Heart left ventricle (tissue), 16 donors: ENCODE measurements at regions not wholly inside any gene's neighbourhood (a gene's known extent, or its start where the extent isn't known, plus 50 kb on each side); places are given as distances from the start of the nearest gene placed in this dataset.
"Not testable (repeated sequence)": the region's sequence is repeated elsewhere in the genome, so short reads cannot be mapped to it uniquely, and the experiment has no call there.

Source experiments
- ATAC-seq, 4 donors: fragments of 200-7000 bp; cut with Tn5 transposase; one replicate each; pipeline ENCODE4 v1.9.1; 2020 to 2022; ENCODE audit warnings: moderate library complexity in 4 of 4, mild to moderate bottlenecking in 3 of 4, moderate number of reproducible peaks in 1 of 4
- DNase-seq, 5 donors: peaks; one replicate each; pipeline ENCODE4 v3.0.0-alpha.2; 2020
- H3K27ac ChIP-seq, 12 donors: fragments of 200-600 bp; sonication (generic) in 4 of 12; one replicate each; pipeline versions ENCODE4 v1.5.0 to v1.8.0; 2016 to 2022; ENCODE audit warnings: mild to moderate bottlenecking in 2 of 12
- H3K27me3 ChIP-seq, 9 donors: fragments of 200-600 bp; sonication (generic) in 2 of 9; one replicate each; pipeline versions ENCODE4 v1.5.1 to v1.8.0; 2016 to 2022; ENCODE audit warnings: mild to moderate bottlenecking in 3 of 9
- H3K36me3 ChIP-seq, 9 donors: fragments of 200-600 bp; sonication (generic) in 2 of 9; one replicate each; pipeline versions ENCODE4 v1.5.0 to v1.8.0; 2018 to 2022; ENCODE audit warnings: mild to moderate bottlenecking in 2 of 9
- H3K4me1 ChIP-seq, 12 donors: fragments of 200-600 bp; sonication (generic) in 4 of 12; one replicate each; pipeline versions ENCODE4 v1.5.0 to v1.8.0; 2016 to 2022; ENCODE audit warnings: mild to moderate bottlenecking in 3 of 12
- H3K4me3 ChIP-seq, 12 donors: fragments of 200-600 bp; sonication (generic) in 4 of 12; one replicate each; pipeline versions ENCODE4 v1.5.0 to v1.8.0; 2017 to 2022; ENCODE audit warnings: mild to moderate bottlenecking in 9 of 12, moderate library complexity in 4 of 12
- H3K9me3 ChIP-seq, 12 donors: fragments of 200-600 bp; sonication (generic) in 4 of 12; one replicate each; pipeline versions ENCODE4 v1.5.0 to v1.8.0; 2016 to 2022; ENCODE audit warnings: mild to moderate bottlenecking in 1 of 12
- CTCF ChIP-seq, 12 donors: fragments of 200-600 bp; sonication (generic) in 4 of 12; IDR thresholded peaks; one replicate each; pipeline versions ENCODE4 v1.5.0 to v1.8.0; 2018 to 2022; ENCODE audit warnings: antibody characterized with exemption in 12 of 12, mild to moderate bottlenecking in 5 of 12
- POLR2A ChIP-seq, 2 donors: fragments of 450-650 bp; IDR thresholded peaks; one replicate each; pipeline ENCODE4 v1.6.1; 2017; ENCODE audit warnings: antibody characterized with exemption in 2 of 2, mild to moderate bottlenecking in 2 of 2, moderate library complexity in 2 of 2
- WGBS, 4 donors: extraction: QIAGEN DNeasy Blood & Tissue Kit in 2 of 4; methylation state at CpG; one replicate each; pipeline versions ENCODE4 v1.1.5 to v1.1.7; 2013 to 2018; 5-methylcytosine and 5-hydroxymethylcytosine counted together
- intact Hi-C, 10 donors: fragments of 100-400 bp; cut with DNase I; formaldehyde crosslinking; loops; one replicate each; pipeline versions ENCODE4 v1.11.1 to v1.14.2; 2022
- donor health status: ischemic (EF 13 %, LVEDD 7.1; RV severe dilation, severe dysfunction).
- donor health status: healthy with polysubstance abuse.
- donor health status: DM: no; HTN: yes; CAD: no.
- donor health status: DM: no; HTN: no; CAD: no.
- donor health status: ischemic (EF 25% LVEDD 6.9; RV normal size, moderate dysfunction).
- donor health status: ischemic (EF 25% LVEDD 5.7; RV mildly dilated, moderate dysfunction).
- donor health status: healthy.
- donor health status: DM: yes; HTN: yes; CAD: no.
- donor health status: ischemic (EF 35%, LVEDD 5.7; RV mildly dilated, moderate dysfunction).
- donor health status: nonischemic (EF 11% LVEDD 7.7; RV severe dilation, severe dysfunction).
- donor health status: DM: yes; HTN: yes; CAD: no.
- donor health status: PGD.
- donor health status: ischemic (EF 29% LVEDD 5.4; RV normal size, mild dysfunction).
- donor health status: nonischemic (EF 23%, LVEDD 6.1; RV moderate dilation, normal function).

- Histone ChIP-seq H3K36me3 (no peaks in the 10 kb centered on the region), H3K27me3 (no peaks in the 10 kb centered on the region), H3K4me1 (no peaks in the 10 kb centered on the region), H3K27ac (no peak overlapping the region), H3K9me3 (peaks cover 0 to 4% (median 0%) of the 10 kb centered on the region in 12 donors), H3K4me3 (no peak overlapping the region)
- intact Hi-C loops: no loop called here
- no peak for TF ChIP-seq CTCF (IDR thresholded peaks at IDR 0.05)
- no peak for TF ChIP-seq POLR2A (IDR thresholded peaks at IDR 0.05)
- 70 to 92% (median 85%) methylated on average over 1 of the region's 1 CpG for WGBS, 4 donors
- no peak for ATAC-seq
- no peak for DNase-seq
Measured at GRCh38 chr18:8910843-8911242, 191.7 kb upstream of the NDUFV2 start.

- no peak overlapping the region for H3K27ac ChIP-seq
- H3K36me3 ChIP-seq: no peaks in the 10 kb centered on the region
- H3K4me3 ChIP-seq: no peak overlapping the region
- no peak for ATAC-seq
- no peak for TF ChIP-seq CTCF (IDR thresholded peaks at IDR 0.05)
- no peak for TF ChIP-seq POLR2A (IDR thresholded peaks at IDR 0.05)
- no peaks in the 10 kb centered on the region for H3K27me3 ChIP-seq
- H3K9me3 ChIP-seq: peaks cover 0 to 4% (median 0%) of the 10 kb centered on the region in 12 donors
- H3K4me1 ChIP-seq: no peaks in the 10 kb centered on the region
- intact Hi-C loops: no loop called here
- no peak for DNase-seq
- 66 to 78% (median 70%) methylated on average over 5 of the region's 5 CpGs for WGBS, 4 donors
Measured at GRCh38 chr18:8911408-8912340, 190.8 kb upstream of the NDUFV2 start.

- H3K27me3 ChIP-seq: no peaks in the 10 kb centered on the region
- no peak for TF ChIP-seq CTCF (IDR thresholded peaks at IDR 0.05)
- TF ChIP-seq POLR2A (IDR thresholded peaks at IDR 0.05): no peak
- no peak overlapping the region for H3K4me3 ChIP-seq
- no peak for DNase-seq
- intact Hi-C loops: no loop called here
- 73 to 82% (median 77%) methylated on average over 17 of the region's 17 CpGs for WGBS, 4 donors
- no peaks in the 10 kb centered on the region for H3K4me1 ChIP-seq
- no peak overlapping the region for H3K27ac ChIP-seq
- no peak for ATAC-seq
- H3K36me3 ChIP-seq: no peaks in the 10 kb centered on the region
- peaks cover 0 to 4% (median 0%) of the 10 kb centered on the region in 12 donors for H3K9me3 ChIP-seq
Measured at GRCh38 chr18:8912348-8913326, 189.9 kb upstream of the NDUFV2 start.

- DNase-seq, H3K9me3 ChIP-seq, H3K27ac ChIP-seq, H3K36me3 ChIP-seq, H3K27me3 ChIP-seq, ATAC-seq, intact Hi-C loops, H3K4me3 ChIP-seq, H3K4me1 ChIP-seq: not testable (repeated sequence)
- 85 to 90% (median 88%) methylated on average over 14 of the region's 14 CpGs for WGBS, 4 donors
Measured at GRCh38 chr18:8913606-8914403, 188.7 kb upstream of the NDUFV2 start.

GRCh38 chr18:8914404-8915264 lies 187.9 kb upstream of the NDUFV2 start:
- H3K4me3 ChIP-seq, intact Hi-C loops, H3K4me1 ChIP-seq, ATAC-seq, H3K9me3 ChIP-seq, H3K27me3 ChIP-seq, H3K36me3 ChIP-seq, DNase-seq, H3K27ac ChIP-seq: not testable (repeated sequence)
- WGBS, 4 donors: 95 to 97% (median 96%) methylated on average over 4 of the region's 4 CpGs
